IPS DF 19.7 (cell line): ENCODE measurements at regions not wholly inside any gene's neighbourhood (a gene's known extent, or its start where the extent isn't known, plus 50 kb on each side); places are given as distances from the start of the nearest gene placed in this dataset.

Source experiments
- DNase-seq: peaks from one replicate; pipeline ENCODE4 v3.0.0-alpha.2; 2013; ENCODE audit warnings: low read depth, low spot score

GRCh38 chr10:85212526-85212925 is 884.1 kb downstream of the CCSER2 start:
- no peak for DNase-seq

- DNase-seq = no peak
These were observed 885.1 kb downstream of the CCSER2 start for GRCh38 chr10:85213493-85213892.

GRCh38 chr10:85222300-85222699 is 893.9 kb downstream of the CCSER2 start:
- no peak for DNase-seq

GRCh38 chr10:85224366-85224940 is 896.1 kb downstream of the CCSER2 start:
- no peak for DNase-seq

GRCh38 chr10:85225311-85225710 is 896.9 kb downstream of the CCSER2 start:
- no peak for DNase-seq

GRCh38 chr10:85226596-85226995 is 898.2 kb downstream of the CCSER2 start:
- no peak for DNase-seq

- no peak for DNase-seq
These were observed 900.3 kb downstream of the CCSER2 start for GRCh38 chr10:85228726-85229125.

GRCh38 chr10:85231534-85232270 is 903.3 kb downstream of the CCSER2 start:
- no peak for DNase-seq

- no peak for DNase-seq
These were observed 906.9 kb downstream of the CCSER2 start for GRCh38 chr10:85235258-85235657.

- no peak for DNase-seq
These were observed 910.3 kb downstream of the CCSER2 start for GRCh38 chr10:85238676-85239075.

GRCh38 chr10:85250304-85250703 is 921.9 kb downstream of the CCSER2 start:
- DNase-seq = no peak

- DNase-seq = no peak
These were observed 928.1 kb downstream of the CCSER2 start for GRCh38 chr10:85256481-85256880.

- no peak for DNase-seq
These were observed 931.5 kb downstream of the CCSER2 start for GRCh38 chr10:85259908-85260307.

GRCh38 chr10:85262992-85263391 is 934.6 kb downstream of the CCSER2 start:
- DNase-seq = no peak

GRCh38 chr10:85265121-85265520 is 936.7 kb downstream of the CCSER2 start:
- no peak for DNase-seq

GRCh38 chr10:85266808-85267207 is 938.4 kb downstream of the CCSER2 start:
- DNase-seq = no peak

- DNase-seq = peak; percentile 12
These were observed 951.6 kb downstream of the CCSER2 start for GRCh38 chr10:85280014-85280413.

- DNase-seq = no peak
These were observed 956.7 kb downstream of the CCSER2 start for GRCh38 chr10:85284778-85285770.

GRCh38 chr10:85293483-85293882 is 965.1 kb downstream of the CCSER2 start:
- DNase-seq = no peak

- DNase-seq = no peak
These were observed 983.4 kb downstream of the CCSER2 start for GRCh38 chr10:85311613-85312337.

- DNase-seq = no peak
These were observed 987.3 kb downstream of the CCSER2 start for GRCh38 chr10:85315657-85316056.

- DNase-seq = no peak
These were observed 987.9 kb downstream of the CCSER2 start for GRCh38 chr10:85316276-85316675.
